ENCODE measurements at regions not wholly inside any gene's neighbourhood (a gene's known extent, or its start where the extent isn't known, plus 50 kb on each side); places are given as distances from the start of the nearest gene placed in this dataset.

GRCh38 chr14:71762575-71762974, 169.7 kb upstream of the RGS6 start:
- no peak overlapping the region for H3K27ac ChIP-seq (ENCODE audit: low read depth in 1 of 2, low read length in 2 of 2)
- DNase-seq (ENCODE audit: low spot score): no peak
- peaks cover 0 to 3% (median 0%) of the 10 kb centered on the region in 4 donors for H3K9me3 ChIP-seq (ENCODE audit: control insufficient read depth in 4 of 4, low read length in 3 of 4)
- 87% methylated on average over 4 of the region's 4 CpGs for WGBS
- H3K4me1 ChIP-seq (ENCODE audit: control insufficient read depth in 4 of 4, insufficient read depth in 4 of 4, low read length in 3 of 4): peaks cover 0 to 7% (median 0%) of the 10 kb centered on the region in 4 donors
- H3K9ac ChIP-seq (ENCODE audit: low read depth in 1 of 2, low read length in 2 of 2): no peak overlapping the region
- H3K36me3 ChIP-seq (ENCODE audit: control insufficient read depth in 4 of 4, insufficient read depth in 3 of 4, low read depth in 1 of 4, low read length in 3 of 4): no peaks in the 10 kb centered on the region
- H3K4me3 ChIP-seq (ENCODE audit: low read depth in 1 of 3, low read length in 3 of 3): no peak overlapping the region
- TF ChIP-seq FOXA1 (IDR thresholded peaks at IDR 0.05) (no peak), TAF1 (conservative IDR thresholded peaks at IDR 0.05) (no peak), JUND (IDR thresholded peaks at IDR 0.05) (no peak), HNF4G (IDR thresholded peaks at IDR 0.05) (no peak), FOXA2 (IDR thresholded peaks at IDR 0.05) (no peak), EGR1 (IDR thresholded peaks at IDR 0.05; ENCODE audit: low read depth in 2 of 2) (no peak), HNF4A (conservative IDR thresholded peaks at IDR 0.05) (no peak), MAX (IDR thresholded peaks at IDR 0.05) (no peak), SP1 (IDR thresholded peaks at IDR 0.05) (no peak), YY1 (IDR thresholded peaks at IDR 0.05) (no peak), NR2F2 (IDR thresholded peaks at IDR 0.05) (no peak), RXRA (IDR thresholded peaks at IDR 0.05) (no peak), GABPA (IDR thresholded peaks at IDR 0.05 in 1 of 2, conservative IDR thresholded peaks at IDR 0.05 in 1 of 2) (no peak), RAD21 (IDR thresholded peaks at IDR 0.05) (no peak), CTCF (IDR thresholded peaks at IDR 0.05; ENCODE audit: low read depth, low read length, missing input control) (no peak)
- TF ChIP-seq, protein P1, sequence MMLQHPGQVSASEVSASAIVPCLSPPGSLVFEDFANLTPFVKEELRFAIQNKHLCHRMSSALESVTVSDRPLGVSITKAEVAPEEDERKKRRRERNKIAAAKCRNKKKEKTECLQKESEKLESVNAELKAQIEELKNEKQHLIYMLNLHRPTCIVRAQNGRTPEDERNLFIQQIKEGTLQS (IDR thresholded peaks at IDR 0.05): no peak
- TF ChIP-seq, protein P2, sequence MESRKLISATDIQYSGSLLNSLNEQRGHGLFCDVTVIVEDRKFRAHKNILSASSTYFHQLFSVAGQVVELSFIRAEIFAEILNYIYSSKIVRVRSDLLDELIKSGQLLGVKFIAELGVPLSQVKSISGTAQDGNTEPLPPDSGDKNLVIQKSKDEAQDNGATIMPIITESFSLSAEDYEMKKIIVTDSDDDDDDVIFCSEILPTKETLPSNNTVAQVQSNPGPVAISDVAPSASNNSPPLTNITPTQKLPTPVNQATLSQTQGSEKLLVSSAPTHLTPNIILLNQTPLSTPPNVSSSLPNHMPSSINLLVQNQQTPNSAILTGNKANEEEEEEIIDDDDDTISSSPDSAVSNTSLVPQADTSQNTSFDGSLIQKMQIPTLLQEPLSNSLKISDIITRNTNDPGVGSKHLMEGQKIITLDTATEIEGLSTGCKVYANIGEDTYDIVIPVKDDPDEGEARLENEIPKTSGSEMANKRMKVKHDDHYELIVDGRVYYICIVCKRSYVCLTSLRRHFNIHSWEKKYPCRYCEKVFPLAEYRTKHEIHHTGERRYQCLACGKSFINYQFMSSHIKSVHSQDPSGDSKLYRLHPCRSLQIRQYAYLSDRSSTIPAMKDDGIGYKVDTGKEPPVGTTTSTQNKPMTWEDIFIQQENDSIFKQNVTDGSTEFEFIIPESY (IDR thresholded peaks at IDR 0.05): no peak
- H3K27me3 ChIP-seq (ENCODE audit: control insufficient read depth in 4 of 4, insufficient read depth in 4 of 4, low read length in 3 of 4): no peaks in the 10 kb centered on the region

GRCh38 chr14:71764701-71765382, 167.4 kb upstream of the RGS6 start:
- no peak overlapping the region for H3K27ac ChIP-seq (ENCODE audit: low read depth in 1 of 2, low read length in 2 of 2)
- peaks cover 0 to 7% (median 0%) of the 10 kb centered on the region in 4 donors for H3K4me1 ChIP-seq (ENCODE audit: control insufficient read depth in 4 of 4, insufficient read depth in 4 of 4, low read length in 3 of 4)
- no peak overlapping the region for H3K9ac ChIP-seq (ENCODE audit: low read depth in 1 of 2, low read length in 2 of 2)
- WGBS: 48% methylated on average over 9 of the region's 9 CpGs
- H3K4me3 ChIP-seq (ENCODE audit: low read depth in 1 of 3, low read length in 3 of 3): no peak overlapping the region
- H3K27me3 ChIP-seq (ENCODE audit: control insufficient read depth in 4 of 4, insufficient read depth in 4 of 4, low read length in 3 of 4): no peaks in the 10 kb centered on the region
- no peak for DNase-seq (ENCODE audit: low spot score)
- TF ChIP-seq RXRA (IDR thresholded peaks at IDR 0.05): no peak
- TF ChIP-seq MAX (IDR thresholded peaks at IDR 0.05): no peak
- no peak for TF ChIP-seq FOXA1 (IDR thresholded peaks at IDR 0.05)
- TF ChIP-seq NR2F2 (IDR thresholded peaks at IDR 0.05): no peak
- no peak for TF ChIP-seq HNF4A (conservative IDR thresholded peaks at IDR 0.05)
- TF ChIP-seq GABPA (IDR thresholded peaks at IDR 0.05 in 1 of 2, conservative IDR thresholded peaks at IDR 0.05 in 1 of 2): no peak
- no peak for TF ChIP-seq RAD21 (IDR thresholded peaks at IDR 0.05)
- TF ChIP-seq CTCF (IDR thresholded peaks at IDR 0.05; ENCODE audit: low read depth, low read length, missing input control): no peak
- TF ChIP-seq JUND (IDR thresholded peaks at IDR 0.05): no peak
- TF ChIP-seq, protein P1 (IDR thresholded peaks at IDR 0.05): no peak
- H3K36me3 ChIP-seq (ENCODE audit: control insufficient read depth in 4 of 4, insufficient read depth in 3 of 4, low read depth in 1 of 4, low read length in 3 of 4): no peaks in the 10 kb centered on the region
- H3K9me3 ChIP-seq (ENCODE audit: control insufficient read depth in 4 of 4, low read length in 3 of 4): peaks cover 0 to 3% (median 0%) of the 10 kb centered on the region in 4 donors
